Ovary (tissue), 7 donors: ENCODE measurements at regions not wholly inside any gene's neighbourhood (a gene's known extent, or its start where the extent isn't known, plus 50 kb on each side); places are given as distances from the start of the nearest gene placed in this dataset.

ENCODE experiments used
- DNase-seq, 5 donors: peaks; one replicate each; pipeline ENCODE4 v3.0.0-alpha.2; 2019 to 2020
- H3K27ac ChIP-seq, 2 donors: fragments of 200-600 bp; one replicate each; pipeline versions ENCODE4 v1.5.1 to v1.8.0; 2019 to 2022
- H3K27me3 ChIP-seq: fragments of 200-600 bp; one replicate; pipeline ENCODE4 v1.8.0; 2022
- H3K36me3 ChIP-seq: fragments of 200-600 bp; sonication (generic); one replicate; pipeline ENCODE4 v1.5.1; 2019
- H3K4me1 ChIP-seq: one replicate; pipeline ENCODE4 v1.8.1; 2013; ENCODE audit warnings: mild to moderate bottlenecking, moderate library complexity; ENCODE audit not compliant: insufficient read depth
- H3K4me3 ChIP-seq: fragments of 200-600 bp; sonication (generic); one replicate; pipeline ENCODE4 v1.5.1; 2017
- H3K9me3 ChIP-seq, 2 donors: fragments of 200-600 bp in 1 of 2; sonication (generic) in 1 of 2; one replicate each; pipeline versions ENCODE4 v1.5.1 to v1.8.1; 2013 to 2019; ENCODE audit warnings: mild to moderate bottlenecking in 1 of 2, moderate library complexity in 1 of 2
- CTCF ChIP-seq, 3 donors: fragments of 450-650 bp in 2 of 3; fragments of 200-600 bp in 1 of 3; IDR thresholded peaks; one replicate each; pipeline versions ENCODE4 v1.5.1 to v1.8.0; 2016 to 2022; ENCODE audit warnings: antibody characterized with exemption in 3 of 3, mild to moderate bottlenecking in 1 of 3
- EP300 ChIP-seq: sonication (generic); formaldehyde crosslinking; IDR thresholded peaks from one replicate; pipeline ENCODE4 v1.6.1; 2017; ENCODE audit warnings: antibody characterized with exemption
- POLR2A ChIP-seq: fragments of 450-650 bp; IDR thresholded peaks from one replicate; pipeline ENCODE4 v1.6.1; 2017; ENCODE audit warnings: antibody characterized with exemption, mild to moderate bottlenecking, moderate library complexity
- WGBS, 3 donors: extraction: QIAGEN DNeasy Blood & Tissue Kit in 1 of 3; methylation state at CpG; one replicate each; pipeline versions ENCODE4 v1.1.5 to v1.1.7; 2013 to 2017; 5-methylcytosine and 5-hydroxymethylcytosine counted together
- intact Hi-C, 4 donors: fragments of 100-400 bp; cut with DNase I; formaldehyde crosslinking; loops; one replicate each; pipeline versions ENCODE4 v1.11.0 to v1.15.1; 2022 to 2023
- donor health status: DM: no; HTN: no; CAD: no; lungs with moderate emphysema.
- donor health status: DM: no; HTN: no; CAD: no.
- donor health status: Bipolar disorder and iron deficiency.
- donor health status: DM: no; HTN: no; CAD: no.
- donor health status: DM: yes; HTN: yes; CAD: no.

- WGBS, 3 donors, result 82 to 86% (median 86%) methylated on average over 1 of the region's 1 CpG
Measured at GRCh38 chr4:182155806-182156205, 87.4 kb upstream of the TENM3 start.

GRCh38 chr4:182163180-182163579, 80.0 kb upstream of the TENM3 start:
- Histone ChIP-seq H3K9me3 (no peaks in the 10 kb centered on the region), H3K27ac (no peak overlapping the region), H3K4me1 (no peaks in the 10 kb centered on the region), H3K27me3 (no peaks in the 10 kb centered on the region), H3K4me3 (no peak overlapping the region), H3K36me3 (no peaks in the 10 kb centered on the region)
- 78 to 85% (median 79%) methylated on average over 8 of the region's 8 CpGs for WGBS, 3 donors
- no peak for DNase-seq
- no peak for TF ChIP-seq EP300
- intact Hi-C loops, result no loop called here

More at GRCh38 chr4:182155806-182156205, 87.4 kb upstream of the TENM3 start:
- H3K36me3 ChIP-seq, result no peaks in the 10 kb centered on the region
- H3K9me3 ChIP-seq, result no peaks in the 10 kb centered on the region
- no peak overlapping the region for H3K27ac ChIP-seq
- no peak for DNase-seq
- no peaks in the 10 kb centered on the region for H3K4me1 ChIP-seq
- peaks cover 2% of the 10 kb centered on the region for H3K27me3 ChIP-seq
- no peak for TF ChIP-seq CTCF (IDR thresholded peaks at IDR 0.05)
- no peak for TF ChIP-seq POLR2A
- TF ChIP-seq EP300, result no peak
- intact Hi-C loops, result no loop called here
- no peak overlapping the region for H3K4me3 ChIP-seq

- intact Hi-C loops, result no loop called here
- WGBS, 3 donors, result 42 to 65% (median 45%) methylated on average over 5 of the region's 5 CpGs
- no peaks in the 10 kb centered on the region for H3K4me1 ChIP-seq
- TF ChIP-seq EP300 (no peak), POLR2A (no peak), CTCF (IDR thresholded peaks at IDR 0.05) (no peak)
- no peak for DNase-seq
- H3K9me3 ChIP-seq, result no peaks in the 10 kb centered on the region
- no peaks in the 10 kb centered on the region for H3K27me3 ChIP-seq
- H3K36me3 ChIP-seq, result no peaks in the 10 kb centered on the region
- no peak overlapping the region for H3K4me3 ChIP-seq
- no peak overlapping the region for H3K27ac ChIP-seq
Measured at GRCh38 chr4:182169572-182169971, 73.6 kb upstream of the TENM3 start.

- H3K27me3 ChIP-seq, result no peaks in the 10 kb centered on the region
- 81 to 90% (median 86%) methylated on average over 3 of the region's 3 CpGs for WGBS, 3 donors
- no peaks in the 10 kb centered on the region for H3K4me1 ChIP-seq
- H3K9me3 ChIP-seq, result no peaks in the 10 kb centered on the region
- DNase-seq, result no peak
- H3K27ac ChIP-seq, result no peak overlapping the region
- no peak overlapping the region for H3K4me3 ChIP-seq
- no peak for TF ChIP-seq EP300
- no peak for TF ChIP-seq CTCF (IDR thresholded peaks at IDR 0.05)
- no peak for TF ChIP-seq POLR2A
- intact Hi-C loops, result no loop called here
- no peaks in the 10 kb centered on the region for H3K36me3 ChIP-seq
Measured at GRCh38 chr4:182169987-182170386, 73.2 kb upstream of the TENM3 start.

- H3K9me3 ChIP-seq, result no peaks in the 10 kb centered on the region
- H3K36me3 ChIP-seq, result no peaks in the 10 kb centered on the region
- TF ChIP-seq CTCF (IDR thresholded peaks at IDR 0.05), result no peak
- no peak for TF ChIP-seq EP300
- TF ChIP-seq POLR2A, result no peak
- no peak overlapping the region for H3K27ac ChIP-seq
- H3K27me3 ChIP-seq, result no peaks in the 10 kb centered on the region
- H3K4me1 ChIP-seq, result no peaks in the 10 kb centered on the region
- WGBS, 3 donors, result 85 to 92% (median 90%) methylated on average over 3 of the region's 3 CpGs
- no peak for DNase-seq
- no peak overlapping the region for H3K4me3 ChIP-seq
- intact Hi-C loops, result no loop called here
Measured at GRCh38 chr4:182170417-182170935, 72.7 kb upstream of the TENM3 start.
